NOMO-1 treated with dmso at 0.1 percent for 144 hours (cell line): ENCODE measurements at regions not wholly inside any gene's neighbourhood (a gene's known extent, or its start where the extent isn't known, plus 50 kb on each side); places are given as distances from the start of the nearest gene placed in this dataset.

Source experiments
- DNase-seq: peaks from one replicate; lab custom pipeline; 2025; ENCODE audit not compliant: unreplicated experiment; lab: John Stamatoyannopoulos, UW

GRCh38 chr16:6946802-6947201 lies 385.8 kb upstream of the RBFOX1 start:
- no peak for DNase-seq

- DNase-seq: no peak
Observed at GRCh38 chr16:6946106-6946505, 386.5 kb upstream of the RBFOX1 start.

- no peak for DNase-seq
Observed at GRCh38 chr16:6940968-6941367, 391.7 kb upstream of the RBFOX1 start.

- DNase-seq: no peak
Observed at GRCh38 chr16:6937641-6938040, 395.0 kb upstream of the RBFOX1 start.

- DNase-seq: no peak
Observed at GRCh38 chr16:6932871-6933385, 399.7 kb upstream of the RBFOX1 start.

- DNase-seq: no peak
Observed at GRCh38 chr16:6929868-6930267, 402.8 kb upstream of the RBFOX1 start.

GRCh38 chr16:6926762-6927161 lies 405.9 kb upstream of the RBFOX1 start:
- no peak for DNase-seq

- no peak for DNase-seq
Observed at GRCh38 chr16:6926341-6926740, 406.3 kb upstream of the RBFOX1 start.

- no peak for DNase-seq
Observed at GRCh38 chr16:6918646-6919045, 414.0 kb upstream of the RBFOX1 start.

GRCh38 chr16:6916946-6917345 lies 415.7 kb upstream of the RBFOX1 start:
- DNase-seq: no peak

- DNase-seq: no peak
Observed at GRCh38 chr16:6913566-6913965, 419.1 kb upstream of the RBFOX1 start.

- DNase-seq: no peak
Observed at GRCh38 chr16:6910301-6910700, 422.3 kb upstream of the RBFOX1 start.

GRCh38 chr16:6905601-6906000 lies 427.0 kb upstream of the RBFOX1 start:
- DNase-seq: no peak

GRCh38 chr16:6903671-6904070 lies 429.0 kb upstream of the RBFOX1 start:
- no peak for DNase-seq

- DNase-seq: no peak
Observed at GRCh38 chr16:6898896-6899295, 433.7 kb upstream of the RBFOX1 start.

GRCh38 chr16:6897876-6898485 lies 434.7 kb upstream of the RBFOX1 start:
- DNase-seq: no peak

GRCh38 chr16:6892966-6893365 lies 439.7 kb upstream of the RBFOX1 start:
- no peak for DNase-seq

- no peak for DNase-seq
Observed at GRCh38 chr16:6891496-6891895, 441.1 kb upstream of the RBFOX1 start.

GRCh38 chr16:6888531-6888930 lies 444.1 kb upstream of the RBFOX1 start:
- no peak for DNase-seq

GRCh38 chr16:6884002-6884401 lies 448.6 kb upstream of the RBFOX1 start:
- DNase-seq: no peak

GRCh38 chr16:6880263-6880662 lies 452.4 kb upstream of the RBFOX1 start:
- no peak for DNase-seq

GRCh38 chr16:6864671-6865070 lies 468.0 kb upstream of the RBFOX1 start:
- no peak for DNase-seq

GRCh38 chr16:6864244-6864643 lies 468.4 kb upstream of the RBFOX1 start:
- DNase-seq: no peak
